Ammon's horn (tissue), 1 donor: ENCODE measurements at regions not wholly inside any gene's neighbourhood (a gene's known extent, or its start where the extent isn't known, plus 50 kb on each side); places are given as distances from the start of the nearest gene placed in this dataset.
"Not testable (repeated sequence)": the region's sequence is repeated elsewhere in the genome, so short reads cannot be mapped to it uniquely, and the experiment has no call there.

Source experiments
- DNase-seq: peaks from one replicate; pipeline ENCODE4 v3.0.0-alpha.2; 2016; ENCODE audit warnings: low spot score

DNA sequence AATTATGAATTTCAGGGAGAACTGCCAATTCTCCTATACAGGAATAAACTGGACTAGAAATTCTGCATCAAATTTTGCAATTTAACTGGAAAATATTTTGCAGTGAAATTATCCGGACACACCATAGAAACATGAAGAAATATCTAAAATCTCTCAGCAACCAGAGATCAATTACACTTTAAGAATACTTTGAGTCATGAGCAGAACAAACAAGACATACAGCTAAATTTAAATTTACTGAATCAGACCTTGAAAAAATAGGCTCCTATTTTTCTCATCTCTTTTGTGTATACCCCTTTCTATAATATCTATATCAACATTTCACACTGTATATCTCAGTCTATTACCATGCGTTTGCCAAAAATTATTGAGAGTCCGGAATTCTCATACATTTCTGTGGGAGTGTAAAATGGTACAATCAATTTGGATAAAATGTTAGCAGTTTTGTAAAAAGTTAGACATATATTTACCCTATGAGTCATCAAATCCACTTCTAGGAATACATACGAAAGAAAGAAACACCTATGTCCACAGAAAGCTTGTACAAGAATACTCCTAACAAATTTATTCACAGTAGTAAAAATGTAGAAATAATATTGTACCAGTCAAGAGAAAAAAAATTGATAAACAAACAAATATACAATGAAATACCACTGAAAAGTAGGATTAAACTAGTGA lies 593.1 kb upstream of the NECTIN3 start:
- no peak for DNase-seq

DNA sequence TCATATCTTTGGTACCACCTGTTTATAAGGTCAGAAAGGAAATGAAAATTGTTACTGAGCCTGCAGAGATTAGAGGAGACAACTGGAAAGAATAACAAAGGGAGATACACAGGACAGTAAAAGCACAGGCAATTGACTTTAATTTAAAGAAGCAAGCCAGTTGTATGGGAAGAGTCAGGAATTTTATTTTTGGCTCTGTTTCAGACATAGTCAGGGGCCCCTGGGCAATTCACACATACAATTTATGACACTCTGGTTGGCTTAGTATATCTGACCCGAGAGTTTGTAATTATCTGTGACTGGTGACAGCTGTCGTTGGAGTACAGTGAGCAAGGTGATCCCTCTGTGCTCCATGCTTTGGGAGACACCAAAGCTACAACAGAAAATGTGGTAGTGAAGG lies 591.9 kb upstream of the NECTIN3 start:
- no peak for DNase-seq

DNA sequence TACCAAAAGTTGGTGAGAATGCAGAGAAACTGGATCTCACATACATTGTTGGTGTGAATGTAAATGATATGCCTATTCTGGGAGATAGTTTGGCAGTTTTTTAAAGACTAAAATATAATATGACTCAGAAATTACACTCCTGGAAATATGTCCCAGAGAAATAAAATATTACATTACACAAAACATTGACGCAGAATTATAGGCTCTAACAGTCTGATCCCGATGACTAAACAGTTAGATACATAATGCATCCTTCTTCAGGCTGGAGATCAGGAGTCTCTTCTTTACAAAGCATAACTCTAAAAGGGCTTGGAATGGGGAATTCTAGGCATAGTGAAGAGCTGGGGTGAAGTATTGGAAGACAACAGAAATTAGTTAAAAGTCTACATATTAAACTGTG lies 586.2 kb upstream of the NECTIN3 start:
- no peak for DNase-seq

DNA sequence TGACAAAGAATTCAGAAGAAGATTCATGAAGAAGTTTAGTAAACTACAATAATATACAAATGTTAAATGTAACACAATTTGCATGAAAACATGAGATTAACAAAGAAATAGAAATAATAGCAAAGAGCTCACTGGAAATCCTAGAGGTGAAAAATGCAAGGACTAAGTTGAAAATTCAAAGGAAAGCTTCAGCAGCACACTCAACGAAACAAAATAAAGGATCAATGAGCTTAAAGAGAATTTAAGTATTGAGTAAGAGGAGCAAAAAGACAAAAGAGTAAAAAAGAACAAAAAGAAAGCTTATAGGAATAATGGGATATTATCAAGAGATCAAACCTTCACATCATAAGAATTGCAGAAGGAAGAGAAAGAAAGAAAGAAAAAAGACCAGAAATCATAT lies 583.8 kb upstream of the NECTIN3 start:
- no peak for DNase-seq

DNA sequence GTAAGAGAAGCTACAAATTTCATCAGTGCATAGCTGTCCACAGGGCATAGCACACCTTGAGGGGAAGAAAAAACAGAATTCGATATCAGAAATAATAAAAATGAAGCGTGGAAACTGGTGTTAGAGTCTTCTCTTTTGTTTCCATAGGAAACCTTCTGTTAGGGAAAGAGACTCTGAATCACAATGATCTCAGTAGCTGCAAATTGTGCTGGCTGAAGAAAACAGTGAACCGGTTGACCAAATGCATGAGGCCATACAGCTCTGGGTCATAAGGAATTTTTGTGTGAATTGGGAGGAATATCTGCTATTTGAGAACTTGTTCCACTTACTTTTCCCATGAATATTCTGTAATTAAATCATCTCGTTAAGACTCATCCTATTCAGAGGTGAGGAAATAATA lies 580.2 kb upstream of the NECTIN3 start:
- no peak for DNase-seq

DNA sequence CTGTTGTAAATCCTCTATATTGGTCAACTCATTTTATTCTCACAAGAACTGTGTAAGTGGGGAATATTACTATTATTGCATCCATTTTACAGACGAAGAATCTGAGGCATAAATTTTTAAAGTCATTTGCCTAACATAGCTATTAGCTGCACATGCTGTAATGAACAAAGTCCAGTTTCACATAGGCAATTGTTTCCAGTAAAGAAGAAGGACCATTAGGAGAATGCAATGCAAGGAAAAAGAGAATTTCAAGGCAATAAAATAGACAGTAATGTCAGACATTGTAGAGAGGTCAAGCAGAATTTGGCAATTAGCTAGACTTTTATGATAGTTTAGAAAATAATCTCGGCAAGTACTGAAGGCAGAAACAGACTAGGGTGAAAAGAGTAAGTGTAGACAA lies 578.7 kb upstream of the NECTIN3 start:
- DNase-seq, result no peak

DNA sequence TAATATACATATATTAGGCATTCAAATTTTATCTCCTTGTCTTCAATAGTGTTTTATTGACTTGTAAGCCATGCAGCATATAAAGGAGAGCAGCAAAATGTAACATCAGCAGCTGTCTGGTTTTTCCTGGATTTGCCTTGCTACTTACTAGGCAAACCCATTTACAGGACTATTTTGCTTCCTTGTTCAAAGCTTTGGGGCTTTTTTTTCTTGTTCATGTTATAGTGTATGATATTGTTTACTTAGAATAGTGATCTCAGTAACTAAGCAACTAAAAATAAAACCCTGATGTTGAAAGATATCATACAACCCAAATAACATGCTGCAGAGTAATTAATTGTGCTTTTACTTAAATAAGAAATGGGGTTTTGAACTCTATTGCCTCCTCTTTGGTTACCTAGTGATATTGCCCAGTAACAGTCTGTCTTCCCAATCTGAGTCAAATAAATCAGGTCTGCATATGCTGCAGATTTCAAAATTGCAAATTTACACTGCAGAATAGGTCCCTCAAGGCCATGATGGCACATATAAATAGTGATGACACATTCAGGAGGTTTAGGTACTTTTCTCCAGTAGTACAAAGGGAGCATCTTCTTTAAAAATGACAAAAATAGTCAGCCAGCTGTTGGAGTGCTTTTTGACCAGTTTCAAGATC lies 578.1 kb upstream of the NECTIN3 start:
- no peak for DNase-seq

DNA sequence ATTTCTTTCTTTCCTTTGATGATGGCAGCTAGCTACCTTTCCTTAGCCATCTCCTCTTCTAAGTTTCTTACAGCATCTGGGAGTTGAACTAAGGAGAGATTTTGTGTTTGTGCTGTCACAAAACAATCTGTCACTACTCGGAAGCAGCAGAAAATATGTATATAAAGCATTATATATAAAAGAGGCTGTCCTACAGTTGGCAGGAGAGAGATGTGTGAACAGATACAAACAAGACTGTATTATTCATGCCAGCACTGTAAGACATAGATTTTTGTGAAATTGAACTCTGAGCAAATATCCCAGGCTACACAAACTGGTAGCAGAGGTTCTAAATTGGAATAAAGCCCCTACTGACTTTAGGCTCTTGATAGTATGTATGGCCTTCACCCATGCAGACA lies 577.5 kb upstream of the NECTIN3 start:
- DNase-seq, result no peak

DNA sequence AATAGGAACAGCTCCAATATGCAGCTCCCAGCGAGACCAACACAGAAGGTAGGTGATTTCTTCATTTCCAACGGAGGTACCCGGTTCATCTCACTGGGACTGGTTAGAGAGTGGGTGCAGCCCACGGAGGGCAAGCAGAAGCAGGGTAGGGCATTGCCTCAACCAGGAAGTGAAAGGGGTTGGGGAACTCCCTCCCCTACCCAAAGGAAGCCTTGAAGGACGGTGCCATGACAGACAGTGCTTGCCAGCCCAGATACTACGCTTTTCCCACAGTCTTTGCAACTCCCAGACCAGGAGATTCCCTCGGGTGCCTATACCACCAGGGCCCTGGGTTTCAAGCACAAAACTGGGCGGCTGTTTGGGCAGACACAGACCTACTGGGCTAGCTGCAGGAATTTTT lies 576.9 kb upstream of the NECTIN3 start:
- DNase-seq, result no peak

DNA sequence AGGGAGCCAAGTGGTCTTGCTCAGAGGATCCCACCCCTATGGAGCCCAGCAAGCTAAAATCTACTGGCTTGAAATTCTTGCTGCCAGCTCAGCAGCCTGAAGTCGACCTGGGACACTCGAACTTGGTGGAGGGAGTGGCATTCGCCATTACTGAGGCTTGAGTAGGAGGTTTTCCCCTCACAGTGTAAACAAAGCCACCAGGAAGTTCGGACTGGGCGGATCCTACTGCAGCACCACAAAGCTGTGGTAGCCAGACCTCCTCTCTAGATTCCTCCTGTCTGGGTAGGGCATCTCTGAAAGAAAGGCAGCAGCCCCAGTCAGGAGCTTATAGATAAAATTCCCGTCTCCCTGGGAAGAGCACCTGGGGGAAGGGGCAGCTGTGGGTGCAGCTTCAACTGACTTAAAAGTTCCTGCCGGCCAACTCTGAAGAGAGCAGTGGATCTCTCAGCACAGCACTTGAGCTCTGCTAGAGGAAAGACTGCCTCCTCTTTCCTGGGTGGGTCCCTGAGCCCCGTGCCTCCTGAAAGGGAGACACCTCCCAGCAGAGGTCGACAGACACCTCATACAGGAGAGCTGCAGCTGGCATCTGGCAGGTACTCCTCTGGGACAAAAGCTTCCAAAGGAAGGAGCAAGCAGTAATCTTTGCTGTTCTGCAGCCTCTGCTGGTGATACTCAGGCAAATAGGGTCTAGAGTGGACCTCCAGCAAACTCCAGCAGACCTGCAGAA lies 576.3 kb upstream of the NECTIN3 start:
- no peak for DNase-seq

DNA sequence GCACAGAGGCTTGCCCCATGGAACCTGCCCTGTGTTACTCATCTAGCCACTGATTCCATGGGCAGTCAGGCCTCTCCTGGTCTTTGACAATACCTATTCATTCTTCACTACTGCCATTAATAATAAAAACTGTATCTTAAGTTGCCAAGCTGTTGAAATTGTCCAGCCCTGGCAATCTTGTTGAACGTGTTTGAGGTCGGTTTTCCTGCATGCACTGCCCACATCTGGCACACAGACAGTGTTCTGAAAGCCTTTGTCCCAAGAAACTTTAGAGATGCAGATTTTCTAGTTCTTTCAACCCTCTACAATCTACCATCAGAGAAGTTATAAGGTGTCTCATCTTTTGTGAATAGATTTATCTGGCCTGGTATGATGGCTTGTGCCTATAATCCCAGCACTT lies 567.2 kb upstream of the NECTIN3 start:
- DNase-seq, result no peak

DNA sequence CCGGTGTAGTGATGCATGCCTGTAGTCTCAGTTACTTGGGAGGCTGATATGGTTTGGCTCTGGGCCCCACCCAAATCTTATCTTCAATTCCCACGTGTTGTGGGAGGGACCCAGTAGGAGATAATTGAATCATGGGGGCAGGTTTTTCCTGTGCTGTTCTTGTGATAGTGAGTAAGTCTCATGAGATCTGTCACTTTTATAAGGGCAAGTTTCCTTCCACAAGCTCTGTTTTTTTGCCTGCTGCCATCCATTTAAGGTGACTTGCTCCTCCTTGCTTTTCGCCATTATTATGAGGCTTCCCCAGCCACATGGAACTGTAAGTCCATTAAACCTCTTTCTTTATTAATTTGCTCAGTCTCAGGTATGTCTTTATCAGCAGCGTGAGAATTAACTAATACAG lies 566.7 kb upstream of the NECTIN3 start:
- no peak for DNase-seq

DNA sequence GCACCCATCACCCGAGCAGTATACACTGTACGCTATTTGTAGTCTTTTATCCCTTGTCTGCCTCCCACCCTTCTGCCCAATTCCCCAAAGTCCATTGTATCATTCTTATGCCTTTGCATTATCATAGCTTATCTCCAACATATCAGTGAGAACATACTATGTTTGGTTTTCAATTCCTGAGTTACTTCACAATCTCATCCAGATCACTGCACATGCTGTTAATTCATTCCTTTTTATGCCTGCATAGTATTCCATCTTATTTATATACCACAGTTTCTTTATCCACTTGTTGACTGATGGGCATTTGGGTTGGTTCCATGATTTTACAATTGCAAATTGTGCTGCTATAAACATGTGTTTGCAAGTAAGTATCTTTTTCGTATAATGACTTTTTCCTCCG lies 564.7 kb upstream of the NECTIN3 start:
- DNase-seq, result no peak

DNA sequence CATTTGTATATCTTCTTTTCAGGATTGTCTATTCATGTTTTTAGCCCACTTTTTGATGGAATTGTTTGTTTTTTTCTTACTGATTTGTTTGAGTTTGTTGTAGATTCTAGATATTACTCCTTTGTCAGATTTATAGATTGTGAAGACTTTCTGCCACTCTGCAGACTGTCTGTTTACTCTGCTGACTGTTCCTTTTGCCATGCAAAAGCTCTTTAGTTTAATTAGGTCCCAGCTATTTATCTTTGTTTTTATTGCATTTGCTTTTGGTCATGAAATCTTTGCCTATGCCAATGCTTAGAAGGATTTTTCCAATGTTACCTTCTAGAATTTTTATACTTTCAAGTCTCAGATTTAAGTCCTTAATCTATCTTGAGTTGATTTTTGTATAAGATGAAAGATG lies 564.0 kb upstream of the NECTIN3 start:
- DNase-seq, result not testable (repeated sequence)

DNA sequence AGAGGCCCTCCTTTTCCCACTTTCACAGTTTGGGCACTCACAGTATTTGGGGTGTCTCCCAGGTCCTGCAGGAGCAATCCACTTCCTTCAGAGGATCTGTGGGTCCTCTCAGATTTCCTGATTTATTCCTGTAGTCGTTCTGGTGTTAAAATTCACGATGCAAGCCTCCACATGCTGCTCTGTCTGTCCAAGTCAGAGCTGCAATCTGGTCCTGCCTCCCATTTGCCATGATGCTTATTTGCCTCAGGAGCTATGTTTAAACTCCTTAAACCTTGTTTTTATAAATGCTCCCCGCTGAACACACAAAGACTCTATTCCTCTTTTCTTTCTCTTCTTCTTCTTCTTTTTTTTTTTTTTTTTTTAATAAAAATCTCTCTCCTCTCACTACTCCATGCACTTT lies 558.7 kb upstream of the NECTIN3 start:
- no peak for DNase-seq

DNA sequence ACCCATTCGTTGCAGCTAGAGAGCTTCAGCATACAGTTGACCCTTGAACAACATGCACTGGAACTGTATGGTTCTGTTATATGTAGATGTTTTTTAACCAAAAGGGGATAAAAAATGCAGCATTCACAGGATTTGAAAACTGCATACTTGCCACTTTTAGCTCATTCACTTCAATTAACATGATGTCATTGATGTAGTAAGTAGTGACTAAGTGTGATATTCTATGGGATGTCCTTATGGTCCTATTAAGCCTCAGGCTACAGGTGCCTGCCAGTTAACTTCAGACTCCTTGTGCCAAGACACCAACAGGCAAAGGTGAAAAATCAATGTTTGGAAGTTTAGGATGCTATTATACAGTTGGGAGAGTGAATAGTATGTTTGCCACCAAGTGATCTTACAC lies 553.6 kb upstream of the NECTIN3 start:
- DNase-seq, result no peak

DNA sequence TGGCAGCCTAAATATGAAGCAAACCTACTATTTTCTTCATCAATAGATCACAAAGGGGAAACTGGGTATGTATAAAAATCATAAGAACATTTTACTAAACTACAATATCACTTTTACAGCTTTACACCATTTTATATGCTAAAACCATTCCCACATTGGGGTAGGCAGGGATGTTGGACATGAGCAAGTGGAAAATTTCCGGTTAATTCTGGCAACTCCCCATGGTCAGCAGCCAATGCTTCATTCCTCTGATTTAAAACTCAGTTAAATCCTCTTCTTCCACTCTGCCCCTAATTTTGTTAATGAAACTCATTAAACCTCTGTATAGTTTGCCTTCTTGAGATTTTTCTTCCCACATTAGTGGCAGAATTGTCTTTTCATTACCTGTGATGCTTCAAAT lies 552.5 kb upstream of the NECTIN3 start:
- no peak for DNase-seq

DNA sequence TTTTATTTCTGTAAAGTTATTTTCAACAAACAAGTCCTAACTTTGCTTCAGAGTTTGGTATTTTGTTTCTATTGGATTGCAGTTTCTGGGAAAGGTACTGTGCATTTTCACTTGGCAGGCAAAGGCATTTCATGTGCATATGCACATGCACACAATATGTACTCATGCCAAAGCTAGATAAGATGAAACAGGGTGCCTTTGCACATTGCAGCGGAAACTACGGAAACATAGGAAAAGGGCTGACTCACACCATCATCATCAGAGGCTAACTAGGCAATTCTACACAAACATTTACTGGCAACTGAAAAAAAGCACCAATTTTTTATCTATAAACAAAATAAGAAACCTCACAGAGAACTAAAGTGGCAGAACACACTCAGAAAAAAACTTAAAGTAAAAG lies 550.6 kb upstream of the NECTIN3 start:
- DNase-seq, result no peak

DNA sequence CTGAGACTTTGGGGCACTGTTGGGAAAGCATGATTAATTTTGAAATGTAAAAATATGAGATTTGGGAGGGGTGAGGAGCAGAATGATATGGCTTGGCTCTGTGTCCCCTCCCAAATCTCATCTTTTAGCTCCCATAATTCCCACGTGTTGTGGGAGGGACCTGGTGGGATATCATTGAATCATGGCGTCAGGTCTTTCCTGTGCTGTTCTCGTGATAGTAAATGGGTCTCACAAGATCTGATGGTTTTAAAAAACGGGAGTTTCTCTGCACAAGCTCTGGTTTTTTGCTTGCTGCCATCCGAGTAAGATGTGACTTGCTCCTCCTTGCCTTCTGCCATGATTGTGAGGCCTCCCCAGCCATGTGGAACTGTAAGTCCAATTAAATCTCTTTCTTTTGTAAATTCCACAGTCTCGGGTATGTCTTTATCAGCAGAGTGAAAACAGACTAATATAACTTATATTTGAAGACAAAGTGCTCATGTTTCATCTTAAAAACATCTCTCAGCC lies 546.0 kb upstream of the NECTIN3 start:
- DNase-seq, result not testable (repeated sequence)

DNA sequence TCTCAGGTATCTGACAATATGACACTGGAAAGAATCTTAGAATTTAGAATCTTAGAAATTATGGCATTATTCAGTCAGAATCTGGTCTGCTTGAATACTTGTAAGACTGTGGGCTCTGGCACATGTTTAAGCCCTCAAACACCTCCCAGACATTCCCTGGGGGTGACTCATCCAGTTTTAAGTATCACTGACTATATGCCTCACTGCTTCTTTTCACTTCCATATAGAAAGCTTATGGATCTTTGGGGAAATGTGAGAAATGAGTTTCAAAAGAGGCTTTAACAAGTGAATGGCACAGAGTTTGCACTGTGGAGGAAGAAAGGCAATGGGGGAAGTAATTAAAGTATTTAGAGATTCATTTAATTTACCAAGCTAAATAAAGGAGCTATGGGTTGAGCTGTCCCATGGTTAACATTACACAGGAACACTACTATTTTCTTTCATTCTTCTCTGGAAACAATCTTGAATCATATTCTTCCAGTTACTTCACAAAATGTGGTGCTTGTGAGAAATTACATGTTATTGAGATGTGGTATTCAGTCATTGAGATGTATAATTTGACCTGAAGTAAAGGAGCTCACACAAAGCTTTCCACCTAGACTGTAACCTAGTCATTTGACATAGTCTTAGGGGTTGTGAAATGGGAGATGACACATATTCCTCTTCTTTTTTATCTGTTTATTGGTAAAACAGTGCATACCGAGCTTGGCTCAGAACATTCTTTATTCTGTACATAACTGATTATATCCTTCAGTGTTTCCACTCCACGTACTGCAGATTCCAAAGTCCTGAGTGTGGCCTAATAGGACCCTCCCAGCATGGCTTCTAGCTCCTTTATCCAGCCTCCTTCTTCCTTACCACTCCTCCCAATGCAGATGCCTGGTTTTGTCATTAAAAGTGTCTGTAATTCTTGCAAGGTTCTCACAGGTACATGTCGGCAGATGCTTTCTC lies 544.6 kb upstream of the NECTIN3 start:
- no peak for DNase-seq

DNA sequence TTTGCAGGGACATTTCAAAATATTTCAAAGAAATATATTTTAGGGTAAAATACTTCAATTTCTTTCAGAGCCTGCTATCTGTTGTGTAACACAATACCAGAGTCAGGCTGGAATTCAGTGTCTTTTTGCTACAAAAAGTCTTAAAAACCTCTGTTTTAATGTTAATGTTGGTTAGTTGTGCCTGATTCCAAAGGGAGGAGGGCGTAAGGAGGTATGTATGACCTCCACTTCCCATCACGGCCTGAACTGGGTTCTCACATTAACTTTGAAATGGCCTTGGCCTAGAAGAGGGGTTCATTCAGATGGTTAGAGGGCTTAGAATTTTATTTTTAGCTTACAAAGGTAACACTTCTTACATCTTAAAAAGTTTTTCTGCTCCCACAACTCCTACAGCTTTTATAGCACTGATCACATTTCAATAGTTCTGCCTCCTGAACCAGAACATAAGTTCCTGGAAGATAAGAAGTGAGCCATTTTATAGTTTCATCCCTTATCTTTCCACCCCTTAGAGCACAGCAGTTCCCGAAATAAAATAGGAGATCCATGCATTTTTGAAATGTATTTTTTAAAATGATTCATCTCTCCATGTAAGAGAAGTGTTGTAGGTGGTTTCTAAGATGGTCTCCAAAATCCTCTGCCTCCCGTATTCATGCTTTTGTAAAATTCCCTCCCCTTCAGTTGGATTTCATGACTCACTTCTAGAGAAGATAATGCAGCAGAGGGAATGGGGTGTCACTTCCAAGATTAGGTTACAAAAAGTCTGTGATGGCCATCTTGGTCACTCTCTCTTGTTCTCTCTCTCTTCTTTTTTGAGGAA lies 543.1 kb upstream of the NECTIN3 start:
- DNase-seq, result no peak
